HT-29 (cell line): ENCODE measurements at regions not wholly inside any gene's neighbourhood (a gene's known extent, or its start where the extent isn't known, plus 50 kb on each side); places are given as distances from the start of the nearest gene placed in this dataset.

ENCODE experiments used
- DNase-seq: peaks from one replicate; pipeline ENCODE4 v3.0.0-alpha.2; 2015; ENCODE audit warnings: low spot score

GRCh38 chr4:106869551-106869950 is 166.6 kb downstream of the DKK2 start:
- DNase-seq: no peak

- peak; percentile 30 for DNase-seq
Measured at GRCh38 chr4:106868381-106869035, 167.6 kb downstream of the DKK2 start.

GRCh38 chr4:106864231-106864630 is 171.9 kb downstream of the DKK2 start:
- no peak for DNase-seq

GRCh38 chr4:106854569-106855351 is 181.4 kb downstream of the DKK2 start:
- DNase-seq: no peak

GRCh38 chr4:106852426-106852825 is 183.7 kb downstream of the DKK2 start:
- DNase-seq: no peak

- DNase-seq: no peak
Measured at GRCh38 chr4:106851726-106852125, 184.4 kb downstream of the DKK2 start.

GRCh38 chr4:106850691-106851090 is 185.4 kb downstream of the DKK2 start:
- DNase-seq: no peak

GRCh38 chr4:106835919-106836318 is 200.2 kb downstream of the DKK2 start:
- DNase-seq: no peak

- DNase-seq: no peak
Measured at GRCh38 chr4:106830879-106831278, 205.2 kb downstream of the DKK2 start.

GRCh38 chr4:106818764-106819163 is 217.3 kb downstream of the DKK2 start:
- DNase-seq: no peak

GRCh38 chr4:106816496-106816895 is 219.6 kb downstream of the DKK2 start:
- no peak for DNase-seq

GRCh38 chr4:106810122-106810521 is 226.0 kb downstream of the DKK2 start:
- no peak for DNase-seq

GRCh38 chr4:106809076-106809475 is 227.0 kb downstream of the DKK2 start:
- DNase-seq: peak; percentile 70

- no peak for DNase-seq
Measured at GRCh38 chr4:106806158-106806797, 229.8 kb downstream of the DKK2 start.

GRCh38 chr4:106803083-106803482 is 233.0 kb downstream of the DKK2 start:
- peak; percentile 18 for DNase-seq

GRCh38 chr4:106801386-106801785 is 234.7 kb downstream of the DKK2 start:
- no peak for DNase-seq

GRCh38 chr4:106796876-106797275 is 239.2 kb downstream of the DKK2 start:
- no peak for DNase-seq

GRCh38 chr4:106795326-106795725 is 240.8 kb downstream of the DKK2 start:
- no peak for DNase-seq

- DNase-seq: no peak
Measured at GRCh38 chr4:106793933-106794332, 242.2 kb downstream of the DKK2 start.

GRCh38 chr4:106775636-106776035 is 260.5 kb downstream of the DKK2 start:
- DNase-seq: peak; percentile 52

- DNase-seq: peak; percentile 17
Measured at GRCh38 chr4:106774055-106774454, 262.1 kb downstream of the DKK2 start.

- DNase-seq: no peak
Measured at GRCh38 chr4:106773076-106773905, 262.8 kb downstream of the DKK2 start.
